K562 (cell line): ENCODE measurements at regions not wholly inside any gene's neighbourhood (a gene's known extent, or its start where the extent isn't known, plus 50 kb on each side); places are given as distances from the start of the nearest gene placed in this dataset.

Experiments
- ATAC-seq: fragments of 200-7000 bp; cut with Tn5 transposase; 3 replicates; pipeline ENCODE4 v1.9.1; 2020; ENCODE audit warnings: moderate library complexity
- BruUV-seq: library from RNA; stranded (reverse); fragments of 400-500 nt; replicated peaks from 2 replicates; lab custom pipeline; 2021; lab: Mats Ljungman, UMichigan
- CTCF ChIA-PET: fragments of 300-600 bp; formaldehyde crosslinking; extraction: SDS; loops from one replicate; lab custom pipeline; 2021; ENCODE audit warnings: low intra/inter-chr PET ratio; lab: Yijun Ruan, JAX
- POLR2A ChIA-PET: fragments of 300-600, 350-650 bp; sonication (Branson Sonifier 250); formaldehyde crosslinking; extraction: SDS; loops from one replicate; lab custom pipeline; 2021; ENCODE audit warnings: antibody characterized with exemption, inconsistent platforms; lab: Yijun Ruan, JAX
- DNase-seq, 4 experiments: peaks; one replicate each; pipeline versions ENCODE4 v3.0.0 to v3.0.0-alpha.2; 2011 to 2018; ENCODE audit warnings: low spot score in 3 of 4, mixed read lengths in 3 of 4; ENCODE audit errors: extremely low read depth in 1 of 4
- FAIRE-seq: peaks from 2 replicates; lab custom pipeline; 2011; peaks lifted over from hg19 to GRCh38; lab: Jason Lieb, UNC
- H2AFZ ChIP-seq: 2 replicates; pipeline ENCODE4 v1.6.0; 2011; ENCODE audit warnings: low read depth, low read length, control low read depth, inconsistent platforms
- H3K27ac ChIP-seq: fragments of 200-600 bp; 3 replicates; pipeline ENCODE4 v1.8.0; 2011; ENCODE audit warnings: low read depth, mild to moderate bottlenecking, control low read depth, inconsistent platforms, low read length, moderate library complexity, mixed read lengths; ENCODE audit errors: extremely low read depth
- H3K27me3 ChIP-seq, 2 experiments: fragments of 300-600 bp in 1 of 2; 2 replicates in 1 of 2; 3 replicates in 1 of 2; pipeline versions ENCODE4 v1.6.0 to v1.8.0; 2011; ENCODE audit warnings: inconsistent platforms in 2 of 2, low read length in 2 of 2, mild to moderate bottlenecking in 1 of 2, mixed read lengths in 1 of 2, moderate library complexity in 1 of 2; ENCODE audit not compliant: control insufficient read depth in 2 of 2, insufficient read depth in 2 of 2
- H3K36me3 ChIP-seq: fragments of 300-600 bp; 3 replicates; pipeline ENCODE4 v1.8.0; 2011; ENCODE audit warnings: mild to moderate bottlenecking, low read length, inconsistent platforms; ENCODE audit not compliant: control insufficient read depth, insufficient read depth
- H3K4me1 ChIP-seq, 2 experiments: fragments of 200-600 bp in 1 of 2; replicated peaks in 1 of 2; 2 replicates in 1 of 2; 3 replicates in 1 of 2; pipeline versions ENCODE4 v1.5.1 to v1.8.0; 2011; ENCODE audit warnings: inconsistent platforms in 2 of 2, low read length in 2 of 2, mild to moderate bottlenecking in 1 of 2, mixed read lengths in 1 of 2, moderate library complexity in 1 of 2; ENCODE audit not compliant: control insufficient read depth in 2 of 2, insufficient read depth in 2 of 2
- H3K4me2 ChIP-seq: 2 replicates; pipeline ENCODE4 v1.6.1; 2011; ENCODE audit warnings: low read length, control low read depth, inconsistent platforms, mixed read lengths; ENCODE audit not compliant: insufficient read depth
- H3K4me3 ChIP-seq: fragments of 200-600 bp; sonication (generic), shearing (Covaris generic); 2 replicates; pipeline ENCODE4 v1.5.1; 2016; ENCODE audit warnings: control low read depth, inconsistent platforms
- H3K79me2 ChIP-seq: fragments of 200-600 bp; 3 replicates; pipeline ENCODE4 v1.8.0; 2011; ENCODE audit warnings: low read length, inconsistent platforms; ENCODE audit not compliant: control insufficient read depth, insufficient read depth
- H3K9ac ChIP-seq, 2 experiments: 2 replicates each; pipeline versions ENCODE4 v1.6.0 to v1.6.1; 2011; ENCODE audit warnings: low read depth in 2 of 2, low read length in 2 of 2, control low read depth in 1 of 2, inconsistent platforms in 1 of 2, mild to moderate bottlenecking in 1 of 2, mixed read lengths in 1 of 2; ENCODE audit not compliant: insufficient read depth in 1 of 2
- H3K9me1 ChIP-seq: one replicate; pipeline ENCODE4 v1.6.0; 2011; ENCODE audit warnings: inconsistent platforms, mild to moderate bottlenecking, low read length, moderate library complexity; ENCODE audit not compliant: control insufficient read depth, insufficient read depth
- H3K9me3 ChIP-seq: replicated peaks from 2 replicates; pipeline ENCODE4 v1.5.1; 2011; ENCODE audit warnings: low read depth, low read length, inconsistent platforms; ENCODE audit not compliant: control insufficient read depth, insufficient read depth
- H4K20me1 ChIP-seq: replicated peaks from 2 replicates; pipeline ENCODE4 v1.6.1; 2011; ENCODE audit warnings: low read length, inconsistent platforms, mixed read lengths; ENCODE audit not compliant: control insufficient read depth, insufficient read depth
- BHLHE40 ChIP-seq: IDR thresholded peaks from 2 replicates; pipeline ENCODE4 v1.6.1; 2011; ENCODE audit warnings: low read length, improper control_type of control experiment
- CBFA2T2 ChIP-seq: fragments of 450-650 bp; conservative IDR thresholded peaks from 2 replicates; pipeline ENCODE4 v1.6.1; 2017; ENCODE audit warnings: mild to moderate bottlenecking
- CSDE1 ChIP-seq, 2 experiments: fragments of 450-650 bp; IDR thresholded peaks; 2 replicates each; pipeline ENCODE4 v1.6.1; 2016; ENCODE audit warnings: mild to moderate bottlenecking in 1 of 2
- KLF1 ChIP-seq: fragments of 450-650 bp; IDR thresholded peaks from 2 replicates; pipeline ENCODE4 v1.6.1; 2016; ENCODE audit warnings: missing genetic modification characterization, missing compliant biosample characterization
- MCM2 ChIP-seq: fragments of 450-650 bp; IDR thresholded peaks from 2 replicates; pipeline ENCODE4 v1.6.1; 2017; ENCODE audit warnings: low read depth, mild to moderate bottlenecking
- PCBP2 ChIP-seq: fragments of 200-400 bp; formaldehyde crosslinking; IDR thresholded peaks from 2 replicates; pipeline ENCODE4 v1.6.1; 2018; ENCODE audit warnings: low read length, low read depth, mild to moderate bottlenecking, moderate library complexity; ENCODE audit not compliant: poor library complexity, severe bottlenecking
- RERE ChIP-seq: sonication (generic); formaldehyde crosslinking; IDR thresholded peaks from 2 replicates; pipeline ENCODE4 v1.8.0; 2023; ENCODE audit warnings: missing genetic modification reagents, mild to moderate bottlenecking, borderline replicate concordance
- SIN3B ChIP-seq: fragments of 450-650 bp; IDR thresholded peaks from 2 replicates; pipeline ENCODE4 v1.6.1; 2017; ENCODE audit warnings: low read depth, mild to moderate bottlenecking, moderate library complexity
- SMARCB1 ChIP-seq: IDR thresholded peaks from 2 replicates; pipeline ENCODE4 v1.6.1; 2011; ENCODE audit warnings: improper control_type of control experiment, low read depth; ENCODE audit not compliant: insufficient read length
- ZNF830 ChIP-seq: fragments of 250-450 bp; sonication (Bioruptor Pico); IDR thresholded peaks from 2 replicates; pipeline ENCODE4 v1.5.0; 2021; ENCODE audit warnings: mild to moderate bottlenecking
- ZZZ3 ChIP-seq: fragments of 450-650 bp; IDR thresholded peaks from 2 replicates; pipeline ENCODE4 v1.6.1; 2016; ENCODE audit warnings: antibody characterized with exemption, mild to moderate bottlenecking, moderate library complexity
- WGBS: fragments of 100-300 bp; shearing (Covaris generic); methylation state at CpG from one replicate; pipeline ENCODE4 v1.1.6; 2016; ENCODE audit warnings: low coverage, mixed read lengths; ENCODE audit not compliant: insufficient coverage; ENCODE audit errors: missing lambda C conversion rate; 5-methylcytosine and 5-hydroxymethylcytosine counted together
- in situ Hi-C: fragments of 300-500 bp; cut with MboI; formaldehyde crosslinking; loops from 4 replicates; pipeline ENCODE4 v1.15.0; 2018; ENCODE audit warnings: inconsistent platforms, mixed read lengths
- intact Hi-C: fragments of 100-400 bp; cut with micrococcal nuclease; formaldehyde crosslinking; loops from 2 replicates; pipeline ENCODE4 v1.14.2; 2022

GRCh38 chr10:3350205-3350604 is 177.6 kb upstream of the PITRM1 start (continued):
- TF ChIP-seq ZZZ3 (no peak), ZNF830 (no peak), KLF1 (tag) (no peak), CBFA2T2 (no peak), MCM2 (no peak), SIN3B (no peak)

GRCh38 chr10:3348564-3348963 is 176.0 kb upstream of the PITRM1 start:
- H3K4me3 ChIP-seq, result no peak overlapping the region
- no peak overlapping the region for H3K4me2 ChIP-seq
- no peak overlapping the region for H3K27ac ChIP-seq
- no peaks in the 10 kb centered on the region for H3K79me2 ChIP-seq
- no peaks in the 10 kb centered on the region for H3K36me3 ChIP-seq
- in situ Hi-C loops, result no loop called here
- ChIA-PET POLR2A (no interaction called here), CTCF (no interaction called here)
- no peaks in the 10 kb centered on the region for H3K9me3 ChIP-seq
- H4K20me1 ChIP-seq, result peaks cover 14% of the 10 kb centered on the region
- TF ChIP-seq RERE (CRISPR knock-in tag) (no peak), BHLHE40 (peak; percentile 31; the same call in 1 of the 2 replicates), CSDE1 (IDR thresholded peaks at IDR 0.05) (no peak), PCBP2 (no peak), SMARCB1 (no peak)
- FAIRE-seq (no peak), DNase-seq (no peak), ATAC-seq (no peak)
- no TSS peak for BruUV-seq
- H3K27me3 ChIP-seq, result peaks cover 6 to 32% of the 10 kb centered on the region in 2 experiments; a peak in 4 of 5 replicates
- no peak overlapping the region for H2AFZ ChIP-seq
- intact Hi-C loops, result no loop called here
- H3K9me1 ChIP-seq, result no peaks in the 10 kb centered on the region
- no peaks in the 10 kb centered on the region; a peak in 1 of 5 replicates for H3K4me1 ChIP-seq
- WGBS, result 10% methylated on average over 6 of the region's 6 CpGs
- H3K9ac ChIP-seq, result no peak overlapping the region
